HCT116 (cell line): ENCODE measurements at regions not wholly inside any gene's neighbourhood (a gene's known extent, or its start where the extent isn't known, plus 50 kb on each side); places are given as distances from the start of the nearest gene placed in this dataset.
"Not testable (repeated sequence)": the region's sequence is repeated elsewhere in the genome, so short reads cannot be mapped to it uniquely, and the experiment has no call there.

Source experiments
- ATAC-seq: fragments of 200-7000 bp; cut with Tn5 transposase; 2 replicates; pipeline ENCODE4 v1.9.1; 2020; ENCODE audit warnings: mild to moderate bottlenecking, moderate library complexity
- BruUV-seq: library from RNA; stranded (reverse); fragments of 400-500 nt; replicated peaks from 2 replicates; lab custom pipeline; 2021; lab: Mats Ljungman, UMichigan
- CTCF ChIA-PET: fragments of 300-600 bp; sonication (Branson Sonifier 250); formaldehyde crosslinking; loops from one replicate; lab custom pipeline; 2021; ENCODE audit warnings: antibody characterized with exemption; lab: Charles Lee
- POLR2A ChIA-PET: fragments of 300-600, 350-600 bp; sonication (Branson Sonifier 250); formaldehyde crosslinking; loops from one replicate; lab custom pipeline; 2021; ENCODE audit warnings: antibody characterized with exemption; lab: Charles Lee
- RAD21 ChIA-PET, 2 experiments: fragments of 300-600 bp; sonication (Branson Sonifier 250); formaldehyde crosslinking; loops; one replicate each; lab custom pipeline; 2023; ENCODE audit warnings: low total read pairs in 2 of 2; ENCODE audit not compliant: uncharacterized antibody in 2 of 2, unreplicated experiment in 2 of 2, low non-redundant PET in 1 of 2; lab: Charles Lee
- DNase-seq: peaks from one replicate; pipeline ENCODE4 v3.0.0-alpha.2; 2010; ENCODE audit warnings: low read depth, low spot score
- H2AFZ ChIP-seq: fragments of 200-600 bp; shearing (Covaris generic), sonication (generic); 2 replicates; pipeline ENCODE4 v1.6.1; 2017; ENCODE audit warnings: low read depth, mixed run types, mixed read lengths, antibody characterized with exemption, low read length; ENCODE audit not compliant: poor library complexity, severe bottlenecking
- H3K27ac ChIP-seq: 2 replicates; pipeline ENCODE4 v1.5.1; 2012; ENCODE audit warnings: low read depth, low read length
- H3K27me3 ChIP-seq: fragments of 200-600 bp; sonication (generic); 2 replicates; pipeline ENCODE4 v1.6.1; 2016; ENCODE audit warnings: mixed run types, low read length, mixed read lengths; ENCODE audit not compliant: insufficient read depth
- H3K36me3 ChIP-seq, 2 experiments: fragments of 200-500 bp in 1 of 2; fragments of 200-600 bp in 1 of 2; sonication (Bioruptor generic) in 1 of 2; sonication (generic) in 1 of 2; 2 replicates each; pipeline versions ENCODE4 v1.5.1 to v1.6.1; 2014 to 2016; ENCODE audit warnings: low read length in 2 of 2, inconsistent platforms in 1 of 2, mixed read lengths in 1 of 2, mixed run types in 1 of 2; ENCODE audit not compliant: insufficient read depth in 2 of 2, control insufficient read depth in 1 of 2
- H3K4me1 ChIP-seq, 2 experiments: fragments of 200-600 bp in 1 of 2; sonication (generic) in 1 of 2; 2 replicates each; pipeline versions ENCODE4 v1.5.1 to v1.6.1; 2012 to 2017; ENCODE audit warnings: low read length in 2 of 2, inconsistent platforms in 1 of 2, mild to moderate bottlenecking in 1 of 2, mixed read lengths in 1 of 2, mixed run types in 1 of 2, moderate library complexity in 1 of 2; ENCODE audit not compliant: insufficient read depth in 2 of 2, control insufficient read depth in 1 of 2
- H3K4me2 ChIP-seq: fragments of 200-600 bp; sonication (generic); 2 replicates; pipeline ENCODE4 v1.6.1; 2017; ENCODE audit warnings: mixed run types, low read length, mixed read lengths
- H3K4me3 ChIP-seq, 2 experiments: fragments of 200-600 bp in 1 of 2; sonication (generic) in 1 of 2; replicated peaks in 1 of 2; 2 replicates each; pipeline ENCODE4 v1.5.1; 2011 to 2016; ENCODE audit warnings: low read length in 2 of 2, control low read depth in 1 of 2, low read depth in 1 of 2, mild to moderate bottlenecking in 1 of 2, mixed read lengths in 1 of 2, mixed run types in 1 of 2
- H3K79me2 ChIP-seq: fragments of 200-600 bp; sonication (generic); 2 replicates; pipeline ENCODE4 v1.6.1; 2017; ENCODE audit warnings: mild to moderate bottlenecking, mixed run types, low read length, moderate library complexity, mixed read lengths; ENCODE audit not compliant: insufficient read depth
- H3K9ac ChIP-seq: fragments of 200-600 bp; sonication (generic); 2 replicates; pipeline ENCODE4 v1.6.1; 2016; ENCODE audit warnings: low read length, mixed read lengths
- H3K9me2 ChIP-seq: fragments of 200-600 bp; sonication (generic), shearing (Covaris generic); 2 replicates; pipeline ENCODE4 v1.6.1; 2017; ENCODE audit warnings: mixed run types, mild to moderate bottlenecking, moderate library complexity; ENCODE audit not compliant: insufficient read depth
- H3K9me3 ChIP-seq, 2 experiments: fragments of 200-500 bp in 1 of 2; fragments of 200-600 bp in 1 of 2; sonication (Bioruptor generic) in 1 of 2; sonication (generic) in 1 of 2; 2 replicates each; pipeline ENCODE4 v1.6.1; 2014 to 2017; ENCODE audit warnings: low read length in 2 of 2, mixed read lengths in 2 of 2, inconsistent platforms in 1 of 2, low read depth in 1 of 2, mild to moderate bottlenecking in 1 of 2, mixed run types in 1 of 2, moderate library complexity in 1 of 2; ENCODE audit not compliant: control insufficient read depth in 1 of 2, insufficient read depth in 1 of 2
- H4K20me1 ChIP-seq: fragments of 200-600 bp; sonication (generic), shearing (Covaris generic); 2 replicates; pipeline ENCODE4 v1.6.1; 2017; ENCODE audit warnings: mixed run types, mild to moderate bottlenecking, moderate library complexity; ENCODE audit not compliant: insufficient read depth
- CBX3 ChIP-seq: IDR thresholded peaks from 2 replicates; pipeline ENCODE4 v1.6.1; 2012; ENCODE audit warnings: low read depth
- CEBPB ChIP-seq: IDR thresholded peaks from 2 replicates; pipeline ENCODE4 v1.6.1; 2012; ENCODE audit warnings: low read depth
- ELF1 ChIP-seq: IDR thresholded peaks from 2 replicates; pipeline ENCODE4 v1.6.1; 2012; ENCODE audit warnings: low read depth, borderline replicate concordance
- EZH2 ChIP-seq: fragments of 200-600 bp; sonication (generic); IDR thresholded peaks from 2 replicates; pipeline ENCODE4 v1.6.1; 2017; ENCODE audit warnings: antibody characterized with exemption, mixed run types
- FOSL1 ChIP-seq: IDR thresholded peaks from 2 replicates; pipeline ENCODE4 v1.6.1; 2012; ENCODE audit warnings: low read depth
- JUND ChIP-seq: IDR thresholded peaks from 2 replicates; pipeline ENCODE4 v1.6.1; 2012
- POLR2AphosphoS5 ChIP-seq: IDR thresholded peaks from 2 replicates; pipeline ENCODE4 v1.6.1; 2011; ENCODE audit warnings: mild to moderate bottlenecking, low read depth, low read length, moderate library complexity
- SRF ChIP-seq: IDR thresholded peaks from 2 replicates; pipeline ENCODE4 v1.6.1; 2012; ENCODE audit warnings: low read depth
- TCF7L2 ChIP-seq: IDR thresholded peaks from 2 replicates; pipeline ENCODE4 v1.7.0; 2011; ENCODE audit warnings: borderline replicate concordance, inconsistent platforms; ENCODE audit not compliant: insufficient read depth, insufficient read length; ENCODE audit errors: extremely low read depth
- YY1 ChIP-seq: IDR thresholded peaks from 2 replicates; pipeline ENCODE4 v1.6.1; 2011; ENCODE audit warnings: low read length, low read depth, moderate library complexity, mild to moderate bottlenecking; ENCODE audit not compliant: insufficient replicate concordance; ENCODE audit errors: extremely low read depth
- ZNF274 ChIP-seq: fragments of 200-500 bp; sonication (Bioruptor generic); IDR thresholded peaks from 2 replicates; pipeline ENCODE4 v1.6.1; 2014; ENCODE audit warnings: mild to moderate bottlenecking, low read depth, low read length, inconsistent platforms
- intact Hi-C: fragments of 100-400 bp; cut with micrococcal nuclease; formaldehyde crosslinking; loops from 2 replicates; pipeline ENCODE4 v1.10.0; 2022
- TF ChIP-seq, protein P1 (sequence below): IDR thresholded peaks from 2 replicates; pipeline ENCODE4 v1.6.1; 2011; ENCODE audit warnings: mild to moderate bottlenecking, low read length, moderate library complexity; ENCODE audit not compliant: insufficient replicate concordance; ENCODE audit errors: extremely low read depth
- TF ChIP-seq, protein P2 (sequence below): IDR thresholded peaks from 2 replicates; pipeline ENCODE4 v1.6.1; 2012
- TF ChIP-seq, protein P3 (sequence below), 3 experiments: fragments of 200-600 bp in 1 of 3; sonication (generic) in 1 of 3; IDR thresholded peaks in 2 of 3; conservative IDR thresholded peaks in 1 of 3; 2 replicates each; pipeline ENCODE4 v1.5.1; 2012 to 2017; ENCODE audit warnings: low read depth in 2 of 3, low read length in 2 of 3, antibody characterized with exemption in 1 of 3, borderline replicate concordance in 1 of 3, control low read depth in 1 of 3, mild to moderate bottlenecking in 1 of 3, mixed read lengths in 1 of 3, mixed run types in 1 of 3, moderate library complexity in 1 of 3; ENCODE audit not compliant: insufficient read depth in 1 of 3

DNA sequence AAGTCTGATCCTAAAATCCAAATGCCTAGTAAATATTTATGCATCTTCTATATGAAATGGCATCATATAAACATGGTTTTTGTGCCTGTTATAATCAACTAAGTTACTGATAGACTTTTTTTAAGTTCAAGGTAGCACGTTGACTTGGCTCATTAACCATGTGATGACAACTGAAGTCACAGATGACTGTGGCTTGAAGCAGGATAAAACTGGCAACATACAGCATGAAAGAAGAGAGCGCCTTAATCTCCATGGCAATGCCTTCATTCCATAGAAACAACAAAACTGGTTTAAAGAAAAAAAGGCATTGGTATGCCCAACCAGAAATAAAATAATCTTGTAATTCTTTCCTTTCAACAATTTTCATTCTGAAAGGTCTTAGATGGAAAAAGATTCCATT is 188.9 kb upstream of the CDK1 start:
- BruUV-seq: no TSS peak

DNA sequence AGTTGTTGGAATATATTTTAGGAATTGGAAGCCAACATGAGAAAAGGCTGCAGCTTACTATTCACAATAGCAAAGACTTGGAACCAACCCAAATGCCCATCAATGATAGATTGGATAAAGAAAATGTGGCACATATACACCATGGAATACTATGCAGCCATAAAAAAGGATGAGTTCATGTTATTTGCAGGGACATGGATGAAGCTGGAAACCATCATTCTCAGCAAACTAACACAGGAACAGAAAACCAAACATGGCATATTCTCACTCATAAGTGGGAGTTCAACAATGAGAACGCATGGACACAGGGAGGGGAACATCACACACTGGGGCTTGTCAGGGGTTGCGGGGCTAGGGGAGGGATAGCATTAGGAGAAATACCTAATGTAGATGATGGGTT is 192.1 kb upstream of the ANK3 start:
- DNase-seq, H3K79me2 ChIP-seq, H3K36me3 ChIP-seq, ATAC-seq, H3K9me2 ChIP-seq, H3K9ac ChIP-seq, H2AFZ ChIP-seq, POLR2A ChIA-PET, intact Hi-C loops, H3K27ac ChIP-seq, RAD21 ChIA-PET, H3K4me3 ChIP-seq, H3K4me2 ChIP-seq, CTCF ChIA-PET, H3K27me3 ChIP-seq, BruUV-seq, H3K9me3 ChIP-seq, H4K20me1 ChIP-seq: not testable (repeated sequence)
- H3K4me1 ChIP-seq: peaks cover 0 to 10% of the 10 kb centered on the region in 2 experiments; a peak in 3 of 4 replicates

More for the DNA sequence above, 188.9 kb upstream of the CDK1 start:
- Histone ChIP-seq H3K9me2 (no peaks in the 10 kb centered on the region; the same call in 1 of the 2 replicates), H3K27me3 (no peaks in the 10 kb centered on the region), H2AFZ (no peak overlapping the region), H3K4me1 (no peaks in the 10 kb centered on the region), H3K4me2 (no peak overlapping the region), H3K9ac (no peak overlapping the region), H3K4me3 (no peak overlapping the region), H3K27ac (no peak overlapping the region), H4K20me1 (no peaks in the 10 kb centered on the region), H3K9me3 (no peaks in the 10 kb centered on the region), H3K79me2 (no peaks in the 10 kb centered on the region), H3K36me3 (no peaks in the 10 kb centered on the region)
- TF ChIP-seq JUND: no peak
- TF ChIP-seq POLR2AphosphoS5: no peak
- no peak for TF ChIP-seq EZH2
- TF ChIP-seq, protein P1, sequence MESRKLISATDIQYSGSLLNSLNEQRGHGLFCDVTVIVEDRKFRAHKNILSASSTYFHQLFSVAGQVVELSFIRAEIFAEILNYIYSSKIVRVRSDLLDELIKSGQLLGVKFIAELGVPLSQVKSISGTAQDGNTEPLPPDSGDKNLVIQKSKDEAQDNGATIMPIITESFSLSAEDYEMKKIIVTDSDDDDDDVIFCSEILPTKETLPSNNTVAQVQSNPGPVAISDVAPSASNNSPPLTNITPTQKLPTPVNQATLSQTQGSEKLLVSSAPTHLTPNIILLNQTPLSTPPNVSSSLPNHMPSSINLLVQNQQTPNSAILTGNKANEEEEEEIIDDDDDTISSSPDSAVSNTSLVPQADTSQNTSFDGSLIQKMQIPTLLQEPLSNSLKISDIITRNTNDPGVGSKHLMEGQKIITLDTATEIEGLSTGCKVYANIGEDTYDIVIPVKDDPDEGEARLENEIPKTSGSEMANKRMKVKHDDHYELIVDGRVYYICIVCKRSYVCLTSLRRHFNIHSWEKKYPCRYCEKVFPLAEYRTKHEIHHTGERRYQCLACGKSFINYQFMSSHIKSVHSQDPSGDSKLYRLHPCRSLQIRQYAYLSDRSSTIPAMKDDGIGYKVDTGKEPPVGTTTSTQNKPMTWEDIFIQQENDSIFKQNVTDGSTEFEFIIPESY: no peak
- TF ChIP-seq TCF7L2: no peak
- TF ChIP-seq CEBPB: no peak
- TF ChIP-seq, protein P2, sequence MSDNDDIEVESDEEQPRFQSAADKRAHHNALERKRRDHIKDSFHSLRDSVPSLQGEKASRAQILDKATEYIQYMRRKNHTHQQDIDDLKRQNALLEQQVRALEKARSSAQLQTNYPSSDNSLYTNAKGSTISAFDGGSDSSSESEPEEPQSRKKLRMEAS: no peak
- TF ChIP-seq, protein P3, sequence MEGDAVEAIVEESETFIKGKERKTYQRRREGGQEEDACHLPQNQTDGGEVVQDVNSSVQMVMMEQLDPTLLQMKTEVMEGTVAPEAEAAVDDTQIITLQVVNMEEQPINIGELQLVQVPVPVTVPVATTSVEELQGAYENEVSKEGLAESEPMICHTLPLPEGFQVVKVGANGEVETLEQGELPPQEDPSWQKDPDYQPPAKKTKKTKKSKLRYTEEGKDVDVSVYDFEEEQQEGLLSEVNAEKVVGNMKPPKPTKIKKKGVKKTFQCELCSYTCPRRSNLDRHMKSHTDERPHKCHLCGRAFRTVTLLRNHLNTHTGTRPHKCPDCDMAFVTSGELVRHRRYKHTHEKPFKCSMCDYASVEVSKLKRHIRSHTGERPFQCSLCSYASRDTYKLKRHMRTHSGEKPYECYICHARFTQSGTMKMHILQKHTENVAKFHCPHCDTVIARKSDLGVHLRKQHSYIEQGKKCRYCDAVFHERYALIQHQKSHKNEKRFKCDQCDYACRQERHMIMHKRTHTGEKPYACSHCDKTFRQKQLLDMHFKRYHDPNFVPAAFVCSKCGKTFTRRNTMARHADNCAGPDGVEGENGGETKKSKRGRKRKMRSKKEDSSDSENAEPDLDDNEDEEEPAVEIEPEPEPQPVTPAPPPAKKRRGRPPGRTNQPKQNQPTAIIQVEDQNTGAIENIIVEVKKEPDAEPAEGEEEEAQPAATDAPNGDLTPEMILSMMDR (IDR thresholded peaks at IDR 0.05 in 2 of 3, conservative IDR thresholded peaks at IDR 0.05 in 1 of 3; ENCODE audit: borderline replicate concordance in 1 of 3, insufficient read depth in 1 of 3, low read depth in 2 of 3, low read length in 2 of 3): no peak
- no peak for TF ChIP-seq ZNF274
- TF ChIP-seq FOSL1: no peak
- TF ChIP-seq SRF: no peak
- no peak for TF ChIP-seq ELF1
- TF ChIP-seq CBX3: no peak
- no peak for TF ChIP-seq YY1
- ChIA-PET POLR2A (no interaction called here), RAD21 (no interaction called here), CTCF (no interaction called here)
- ATAC-seq: no peak
- no peak for DNase-seq
- intact Hi-C loops: no loop called here
